HG02938 (cell line): ENCODE measurements at regions not wholly inside any gene's neighbourhood (a gene's known extent, or its start where the extent isn't known, plus 50 kb on each side); places are given as distances from the start of the nearest gene placed in this dataset.

Experiments
- ATAC-seq: cut with Tn5 transposase; IDR thresholded peaks from one replicate; pipeline ENCODE4 v1.9.1; 2021; ENCODE audit warnings: mild to moderate bottlenecking, moderate library complexity; ENCODE audit not compliant: unreplicated experiment

DNA sequence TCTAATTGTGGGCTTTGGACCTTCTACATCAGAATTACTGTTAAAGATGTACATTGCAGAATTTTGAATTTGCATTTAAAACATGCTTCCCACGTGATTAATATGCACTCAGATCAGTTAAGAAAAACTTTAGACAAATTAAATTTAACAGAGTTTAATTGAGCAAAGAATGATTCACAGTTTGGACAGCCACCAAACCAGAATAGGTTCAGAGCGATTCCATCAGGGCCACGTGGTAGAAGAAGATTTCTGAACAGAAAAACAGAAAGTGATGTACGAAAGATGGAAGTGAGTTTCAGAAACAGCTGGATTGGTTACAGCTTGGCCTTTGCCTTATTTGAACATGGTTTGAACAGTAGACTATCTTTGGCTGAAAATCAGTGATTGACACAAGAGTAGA, 704.2 kb upstream of the MAP3K7 start:
- ATAC-seq: no peak

DNA sequence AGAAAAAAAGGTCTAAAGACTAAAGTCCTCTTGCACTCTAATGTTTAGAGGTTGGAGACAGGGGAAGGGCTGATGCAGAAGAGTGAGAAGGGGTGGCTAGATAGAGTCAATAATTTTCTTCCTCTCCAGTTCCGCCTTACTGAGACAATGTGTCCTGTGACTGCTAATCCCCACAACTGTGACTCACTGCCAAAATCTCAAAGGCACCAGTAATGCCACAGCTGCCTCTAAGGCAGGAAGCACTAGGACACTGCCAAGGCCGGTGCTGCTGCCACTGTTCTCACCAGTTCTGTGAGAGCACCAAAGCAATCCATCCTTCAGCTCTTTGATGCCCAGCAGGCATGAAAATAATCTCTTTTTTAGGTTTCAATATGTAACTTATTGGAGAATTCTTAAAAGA, 701.9 kb upstream of the MAP3K7 start:
- ATAC-seq: no peak

DNA sequence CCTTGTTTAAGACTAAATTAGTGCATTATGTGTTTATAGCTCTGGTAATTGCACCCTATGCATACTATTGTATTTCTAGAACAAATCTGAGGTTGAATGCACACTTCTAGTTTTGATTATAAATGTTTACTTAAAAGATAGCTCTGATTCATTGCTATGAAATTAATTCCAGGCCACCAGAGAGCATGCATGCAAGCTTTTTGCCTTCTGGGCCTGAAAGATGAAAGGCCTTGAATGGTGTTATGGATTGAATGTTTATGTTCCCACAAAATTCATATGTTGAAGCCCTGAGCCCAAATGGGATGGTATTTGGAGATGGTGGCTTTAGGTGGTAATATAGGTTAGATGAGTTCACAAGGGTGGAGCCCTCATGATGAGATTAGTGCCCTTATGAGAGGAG, 695.0 kb upstream of the MAP3K7 start:
- no peak for ATAC-seq

DNA sequence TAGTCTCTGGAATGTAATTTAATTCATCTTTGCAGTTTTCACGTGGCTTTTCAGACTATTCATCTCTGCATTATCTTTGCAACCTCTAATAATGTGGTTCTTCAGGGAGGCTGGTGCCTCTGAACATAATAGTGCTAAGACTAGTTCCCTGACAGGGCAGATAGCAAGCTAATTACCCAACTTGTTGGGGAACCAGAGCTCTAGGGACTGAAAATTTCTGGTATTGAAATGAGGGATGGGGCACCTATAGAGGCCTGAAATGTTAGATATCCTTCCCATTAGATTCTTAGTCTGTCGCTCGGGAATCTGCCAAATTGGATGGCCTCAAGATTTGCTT, 693.6 kb upstream of the MAP3K7 start:
- ATAC-seq: no peak

DNA sequence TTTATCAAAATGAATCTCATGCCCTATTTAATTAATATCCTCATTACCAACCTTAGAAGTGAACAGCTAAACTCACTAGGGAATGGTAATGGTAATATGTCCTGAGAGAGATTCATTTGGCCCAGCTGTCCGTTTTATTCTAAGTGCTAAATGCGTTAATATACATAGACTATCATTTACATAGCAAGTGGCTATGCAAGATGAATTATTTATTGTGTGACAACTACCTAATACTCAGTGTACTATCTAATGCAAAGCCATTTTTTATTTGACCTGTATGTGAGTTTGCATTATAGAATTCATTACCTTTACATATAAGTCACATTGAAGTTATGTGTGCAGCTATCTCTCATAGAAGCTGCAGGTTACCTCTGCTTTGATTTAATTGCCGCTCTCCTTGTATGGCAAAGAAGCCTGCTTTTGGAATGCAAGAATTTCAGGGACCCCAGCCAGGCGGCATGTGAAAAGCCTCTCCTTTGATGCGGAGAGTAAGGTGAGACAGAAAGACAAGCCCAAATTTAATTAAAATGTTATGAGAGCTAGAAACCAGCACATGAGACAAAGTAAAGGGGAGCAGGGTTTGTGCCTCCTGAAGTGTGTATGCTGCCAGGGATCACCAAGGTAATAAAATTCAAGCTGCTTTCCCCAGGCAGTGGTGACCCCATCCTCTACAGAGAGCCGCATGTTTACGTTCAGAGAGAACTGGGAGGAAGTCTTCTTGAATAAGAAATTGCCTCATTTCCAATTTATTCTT, 693.0 kb upstream of the MAP3K7 start:
- ATAC-seq: no peak

DNA sequence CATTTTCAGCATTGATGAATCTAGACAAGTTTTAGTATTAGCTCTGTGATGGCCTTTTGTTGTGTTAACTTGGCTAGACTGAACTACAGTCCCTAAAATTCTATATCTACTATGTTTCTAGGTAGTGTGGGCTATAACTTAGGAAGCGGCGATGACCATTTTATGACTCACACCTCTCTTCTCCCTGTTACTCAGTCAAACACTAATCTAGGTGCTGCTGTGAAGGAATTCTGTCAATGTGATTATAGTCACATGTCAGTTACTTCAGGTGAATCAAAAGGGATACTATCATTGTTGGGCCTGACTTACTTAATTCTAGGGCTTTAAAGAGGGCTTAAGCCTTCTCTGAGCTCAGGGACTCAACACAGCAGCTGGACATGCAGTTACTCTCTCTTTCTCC, 691.5 kb upstream of the MAP3K7 start:
- ATAC-seq: no peak

DNA sequence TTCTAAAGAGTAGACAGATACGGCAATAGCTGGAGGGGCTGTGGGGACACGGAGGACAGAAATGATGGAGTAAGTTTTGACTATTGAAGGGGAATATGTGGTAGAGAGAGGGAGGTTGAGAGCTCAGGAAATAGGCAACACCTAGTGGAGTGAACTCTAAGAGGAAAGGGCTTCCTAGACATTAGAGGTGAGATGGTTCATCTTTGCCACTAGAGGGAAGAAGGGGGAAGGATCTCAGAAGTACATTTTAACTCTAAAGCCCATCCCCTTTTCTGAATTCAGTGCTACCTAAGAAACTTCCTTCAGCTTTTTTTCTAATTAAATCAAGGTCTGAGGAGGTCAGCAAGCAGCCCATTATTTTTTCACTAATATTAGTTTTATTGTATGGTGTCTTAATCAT, 689.4 kb upstream of the MAP3K7 start:
- peak; percentile 75 for ATAC-seq

DNA sequence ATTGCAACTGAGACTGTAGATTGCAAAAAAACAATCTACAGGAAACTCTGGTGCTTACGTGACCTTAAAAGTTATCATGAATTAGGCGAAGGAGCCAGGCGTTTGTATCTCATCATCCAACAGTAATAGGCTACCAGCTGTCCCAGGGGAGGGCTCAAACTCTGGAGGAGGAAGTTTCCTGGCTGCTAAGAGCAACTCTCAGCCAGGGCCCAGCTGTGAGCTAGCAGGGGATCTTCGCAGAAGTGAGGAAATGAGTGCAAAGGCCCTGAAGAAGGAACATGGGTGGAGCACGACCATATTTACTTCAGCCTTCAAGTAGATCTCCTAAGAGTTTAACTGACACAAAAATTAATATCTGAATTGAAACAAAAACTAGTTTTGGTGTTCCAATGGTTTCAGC, 686.9 kb upstream of the MAP3K7 start:
- no peak for ATAC-seq

DNA sequence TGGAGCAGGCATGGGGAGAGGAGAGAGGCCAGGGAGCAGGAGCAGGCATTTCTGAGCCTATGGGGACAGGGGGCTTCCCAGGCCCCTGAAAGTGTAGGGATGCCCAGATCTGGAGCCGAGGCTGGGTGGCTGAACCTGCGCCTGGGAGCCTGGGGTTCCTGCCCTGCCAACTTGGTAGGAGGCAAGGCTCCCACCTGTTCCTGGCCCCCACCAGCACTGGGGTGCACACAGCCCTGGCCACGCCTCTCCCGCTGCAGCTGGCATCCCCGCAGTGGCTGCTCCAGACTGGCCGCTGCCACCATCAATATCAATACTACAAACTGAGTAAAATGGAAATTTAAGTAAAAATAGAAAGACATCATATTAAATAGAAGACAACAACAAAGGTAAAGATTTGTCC, 684.9 kb upstream of the MAP3K7 start:
- no peak for ATAC-seq

DNA sequence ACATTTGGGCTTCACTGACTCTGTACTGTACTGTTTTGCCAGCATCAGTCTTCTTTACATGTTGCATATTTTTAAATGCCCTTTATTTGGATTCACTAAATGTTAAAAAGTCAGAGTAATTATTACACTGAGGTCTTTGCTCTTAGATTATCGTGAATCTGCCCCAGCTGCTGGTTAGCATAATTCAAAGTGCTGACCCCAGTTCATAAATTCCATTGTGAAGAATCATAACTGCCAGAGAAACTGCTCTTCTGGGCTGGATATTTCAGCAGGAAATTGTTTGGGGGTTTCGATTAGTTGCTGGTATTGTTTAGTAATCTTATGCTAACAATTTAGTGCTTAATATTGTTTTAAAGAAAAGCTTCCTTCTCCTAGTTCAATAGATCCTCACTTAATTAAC, 682.1 kb upstream of the MAP3K7 start:
- no peak for ATAC-seq

DNA sequence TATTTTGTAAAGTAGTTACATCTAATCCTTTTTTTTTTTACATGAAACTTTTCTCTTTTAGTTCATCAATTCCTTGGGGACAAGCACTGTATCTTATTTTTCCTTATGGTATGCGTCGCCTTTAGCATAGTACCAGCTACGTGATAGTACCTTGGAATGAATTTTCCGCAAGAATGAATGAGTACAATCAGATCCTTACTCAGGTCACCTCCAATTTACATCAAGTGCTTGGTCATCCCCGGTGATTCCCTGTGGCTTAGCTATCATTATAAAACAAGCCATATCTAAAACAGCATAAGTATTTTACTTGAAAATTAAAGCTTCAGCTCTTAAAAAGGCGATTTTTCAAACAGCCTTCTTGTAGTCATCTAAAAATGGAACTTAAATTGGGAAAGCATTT, 680.4 kb upstream of the MAP3K7 start:
- ATAC-seq: no peak

DNA sequence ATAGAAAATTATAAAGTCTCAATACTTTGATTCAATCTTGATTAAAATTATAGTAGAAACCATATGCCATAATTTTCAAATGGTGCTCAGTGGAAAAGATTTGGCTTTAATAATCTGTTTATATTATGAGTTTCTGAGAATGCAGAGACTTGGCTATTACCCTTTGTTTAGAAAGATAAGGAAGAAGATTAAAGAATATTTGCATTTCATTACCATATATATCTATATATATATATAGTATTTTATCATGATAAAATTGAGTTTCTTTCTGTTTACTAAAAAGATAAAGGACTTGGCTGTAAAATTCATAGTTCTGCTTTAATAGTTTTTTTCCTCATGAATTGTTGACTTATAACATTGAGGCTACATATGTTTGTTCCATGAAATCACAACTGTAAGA, 679.3 kb upstream of the MAP3K7 start:
- ATAC-seq: no peak

DNA sequence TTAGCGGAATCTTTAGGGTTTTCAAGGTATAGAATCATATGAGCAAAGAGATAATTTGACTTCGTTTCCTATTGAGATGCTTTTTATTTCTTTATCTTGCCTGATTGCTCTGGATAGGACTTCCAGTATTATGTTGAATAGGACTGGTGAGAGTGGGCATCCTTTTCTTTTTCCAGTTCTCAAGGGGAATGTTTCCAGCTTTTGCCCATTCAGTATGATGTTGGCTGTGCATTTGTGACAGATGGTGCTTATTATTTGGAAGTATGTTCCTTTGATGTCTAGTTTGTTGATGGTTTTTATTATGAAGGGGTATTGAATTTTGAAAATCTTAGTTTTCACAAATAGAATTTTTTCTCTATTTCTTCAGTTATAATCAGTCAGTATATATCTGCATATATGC, 656.6 kb upstream of the MAP3K7 start:
- no peak for ATAC-seq

DNA sequence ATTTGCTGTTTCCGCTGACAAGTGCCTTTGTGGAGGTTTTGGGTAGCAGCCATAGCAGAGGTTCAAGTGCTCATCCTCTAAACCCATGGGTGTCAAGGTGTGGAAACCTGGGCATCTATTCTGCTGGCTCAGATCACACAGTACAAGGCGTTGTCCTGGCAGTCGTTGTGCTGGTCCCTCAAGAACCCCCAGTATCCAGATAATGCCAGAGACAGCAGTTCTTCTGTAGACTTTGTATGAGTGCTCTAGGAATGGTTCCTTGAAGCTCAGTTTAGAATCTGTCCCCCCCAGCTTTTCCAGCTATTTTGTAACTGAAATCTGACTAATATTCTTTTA, 655.7 kb upstream of the MAP3K7 start:
- ATAC-seq: no peak

DNA sequence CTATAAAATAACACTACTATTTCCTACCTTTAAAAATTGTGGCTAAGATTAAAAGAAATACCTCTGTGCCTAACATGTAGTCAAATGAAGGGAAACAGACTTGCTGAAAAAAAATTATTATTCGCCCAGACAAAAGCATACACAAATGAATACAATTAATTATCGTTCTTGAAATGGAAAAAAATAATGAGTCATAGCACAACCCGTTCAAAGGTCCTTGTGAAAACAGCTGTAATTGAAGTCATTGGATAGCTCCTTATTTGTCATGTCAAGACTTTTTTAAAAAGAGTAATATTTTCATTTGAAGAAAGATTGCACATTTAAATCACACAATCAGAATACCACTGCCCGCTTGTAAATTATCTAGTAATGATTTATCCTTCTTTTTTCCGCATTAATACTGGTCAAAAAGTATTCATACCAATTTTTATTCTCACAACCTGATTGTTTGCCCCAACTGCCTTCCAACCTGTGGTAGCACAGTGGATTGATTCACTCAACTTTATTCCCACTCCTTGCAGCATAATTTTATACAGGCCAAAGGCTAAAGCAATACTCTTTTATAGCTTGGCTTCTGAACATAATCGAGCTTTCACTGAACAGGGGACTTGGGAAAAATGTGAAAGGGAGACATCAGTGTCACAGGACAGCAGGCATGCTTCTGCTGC, 655.2 kb upstream of the MAP3K7 start:
- ATAC-seq: no peak

DNA sequence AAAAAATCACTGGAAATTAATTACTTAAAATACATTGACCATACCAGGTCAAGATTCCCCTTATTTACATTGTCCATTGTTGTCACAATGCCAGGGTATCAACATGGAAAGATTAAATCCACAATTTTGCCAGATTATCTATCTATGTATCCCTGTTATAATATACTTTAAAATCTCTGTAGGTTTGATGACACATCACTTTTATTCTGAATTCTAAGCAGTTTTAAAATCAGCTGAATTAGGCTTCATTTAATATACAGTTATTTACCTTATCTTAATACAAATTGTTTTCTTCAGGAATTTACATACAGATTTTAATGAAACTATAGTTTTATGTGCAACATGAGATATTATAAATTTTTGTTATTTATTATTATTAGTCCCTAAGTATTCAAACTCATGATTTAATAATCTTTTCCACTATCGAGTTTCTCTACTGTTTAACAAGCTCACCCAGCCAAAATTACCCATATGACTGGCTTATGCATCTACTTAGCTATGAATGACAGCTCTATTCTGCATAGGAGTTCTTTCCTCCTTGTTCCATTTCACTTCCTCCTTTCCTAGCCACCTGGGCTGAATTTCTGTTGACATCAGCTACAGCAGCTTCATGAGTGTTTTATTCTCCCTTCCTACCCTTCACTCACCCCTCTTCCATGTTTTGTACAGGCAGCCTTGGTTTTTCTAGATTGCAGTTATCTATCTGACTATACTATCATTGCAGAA, 654.2 kb upstream of the MAP3K7 start:
- ATAC-seq: peak; percentile 77

DNA sequence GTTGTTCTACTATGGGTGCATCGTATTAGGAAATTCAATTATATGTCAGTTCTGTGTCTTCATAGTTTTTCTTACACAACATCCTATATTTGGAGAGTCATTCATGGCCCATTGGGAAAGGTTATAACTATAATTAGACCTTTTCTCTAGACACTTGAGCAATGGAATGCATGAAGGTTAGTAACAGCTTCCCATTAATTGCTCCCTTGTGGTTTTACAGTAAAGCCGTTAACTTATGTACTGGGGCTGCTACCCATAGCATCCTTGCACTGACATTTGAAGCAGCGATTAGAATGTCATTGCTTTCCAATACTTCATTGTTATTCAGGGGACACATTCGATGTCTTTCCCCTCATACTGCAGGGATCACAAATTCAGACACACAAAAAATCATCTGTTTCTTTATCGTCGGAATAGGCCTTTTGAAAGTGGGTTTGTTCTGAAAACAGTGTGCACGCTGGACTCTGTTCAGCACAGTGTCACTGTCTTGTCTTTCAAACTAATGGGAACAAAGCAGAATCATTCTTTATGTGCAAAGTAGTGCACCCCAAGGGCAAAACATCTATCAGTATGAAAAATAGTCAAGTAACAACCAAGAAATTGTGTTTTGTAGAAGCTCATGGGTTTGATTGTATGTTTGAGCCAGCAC, 634.3 kb upstream of the MAP3K7 start:
- no peak for ATAC-seq

DNA sequence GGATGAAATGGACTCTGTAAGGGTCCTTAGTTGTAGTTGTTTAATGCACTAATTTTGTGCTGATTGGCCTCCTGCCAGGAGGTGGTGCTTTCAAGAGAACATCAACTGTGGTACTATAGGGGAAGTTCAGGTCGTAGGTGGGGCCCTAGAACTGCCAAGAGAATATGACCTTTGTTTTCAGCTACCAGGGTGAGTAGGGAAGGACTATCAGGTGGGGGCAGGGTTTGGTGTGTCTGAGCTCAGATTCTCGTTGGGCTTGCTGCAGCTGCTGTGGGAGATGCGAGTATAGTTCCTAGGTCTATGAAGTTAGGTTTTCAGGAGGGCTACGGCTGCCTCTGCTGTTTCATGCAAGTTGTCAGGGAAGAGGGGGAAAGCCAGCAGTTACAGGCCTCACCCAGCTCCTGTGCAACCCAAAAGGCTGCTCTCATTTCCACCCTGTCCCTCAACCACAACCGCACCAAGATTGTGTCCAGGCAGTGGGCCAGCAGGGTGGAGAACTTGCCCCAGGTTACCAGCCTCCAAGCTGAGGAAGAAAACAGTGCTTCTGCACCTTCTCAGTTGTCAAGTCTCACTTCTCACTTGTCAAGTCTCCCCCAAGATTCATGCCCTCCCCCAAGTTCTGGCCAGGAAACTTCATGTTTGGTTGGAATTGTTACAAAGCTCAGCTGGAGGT, 626.5 kb upstream of the MAP3K7 start:
- no peak for ATAC-seq

DNA sequence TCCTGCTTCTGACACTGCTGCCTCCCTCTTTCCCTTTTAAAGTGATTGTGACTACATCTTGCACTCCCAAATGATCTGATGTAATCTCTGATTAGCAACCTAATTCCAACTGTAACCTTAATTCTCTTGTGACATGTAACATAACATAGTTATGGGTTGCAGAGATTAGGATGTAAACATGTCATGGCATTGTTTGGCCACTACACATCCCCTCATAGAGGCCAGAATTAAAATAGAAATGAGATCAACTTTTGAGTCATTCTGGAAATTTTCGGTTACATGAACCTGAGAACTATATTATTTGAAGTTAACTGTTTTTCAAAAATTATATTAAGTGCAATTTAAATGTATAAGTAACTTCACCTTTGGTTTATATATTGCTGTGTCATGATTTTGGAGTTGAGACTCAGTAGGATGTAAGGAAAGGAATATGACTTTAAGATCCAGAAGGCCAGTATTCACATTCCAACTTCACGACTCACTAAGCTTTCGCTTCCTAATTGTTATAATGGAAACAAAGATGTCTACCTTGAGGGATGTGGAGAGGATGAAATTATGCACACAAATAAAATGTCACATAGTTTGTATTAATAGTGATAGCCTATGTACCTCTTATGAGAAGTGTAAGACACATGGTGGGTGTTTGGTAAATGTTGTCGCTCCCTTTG, 611.9 kb upstream of the MAP3K7 start:
- ATAC-seq: no peak

DNA sequence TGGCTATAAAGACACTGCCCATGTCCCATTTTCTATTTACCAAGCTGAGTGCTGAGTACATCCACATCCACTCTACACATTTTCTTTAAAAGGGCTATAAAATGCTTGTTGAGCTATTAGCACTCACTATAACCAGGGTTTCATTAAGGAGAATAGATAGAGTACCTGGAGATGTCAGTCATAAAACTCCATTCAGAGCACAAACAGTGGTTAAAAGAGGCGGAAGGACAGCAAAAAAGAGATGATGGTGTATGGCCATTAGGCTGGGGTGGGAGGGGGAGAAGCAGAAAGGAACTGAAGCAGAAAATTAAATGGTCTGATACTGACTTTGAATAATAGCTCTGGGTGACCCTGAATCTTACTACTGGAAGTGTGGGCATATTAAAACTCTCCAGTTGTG, 609.9 kb upstream of the MAP3K7 start:
- ATAC-seq: no peak

DNA sequence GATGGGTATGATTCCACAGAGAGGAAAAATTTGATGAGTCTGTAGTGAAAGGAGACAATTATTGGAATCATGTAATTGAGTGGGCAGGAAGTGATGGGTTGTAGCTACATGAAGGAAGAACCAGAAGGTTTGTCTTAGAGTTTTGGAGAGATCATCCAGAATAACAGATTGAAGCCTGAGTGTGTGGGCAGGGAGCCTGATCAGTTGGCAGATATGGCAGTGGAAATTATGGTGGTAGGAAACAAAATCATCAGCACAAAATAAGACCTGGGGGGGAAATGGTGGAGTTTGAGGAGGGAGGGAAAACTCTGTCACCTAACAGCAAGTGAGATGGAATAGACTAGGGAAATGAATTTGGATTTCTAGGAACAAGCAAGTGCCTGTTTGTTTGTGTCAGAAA, 606.6 kb upstream of the MAP3K7 start:
- ATAC-seq: no peak
